Prostate gland (tissue), 2 donors: ENCODE measurements at regions not wholly inside any gene's neighbourhood (a gene's known extent, or its start where the extent isn't known, plus 50 kb on each side); places are given as distances from the start of the nearest gene placed in this dataset.

Source experiments
- DNase-seq: peaks from one replicate; pipeline ENCODE4 v3.0.0-alpha.2; 2019; ENCODE audit warnings: low spot score
- H3K27ac ChIP-seq, 2 donors: fragments of 200-600 bp; sonication (generic); 2 replicates each; pipeline ENCODE4 v1.5.1; 2017 to 2019
- H3K27me3 ChIP-seq: fragments of 200-600 bp; sonication (generic); replicated peaks from 2 replicates; pipeline ENCODE4 v1.5.1; 2019; ENCODE audit not compliant: insufficient read depth
- H3K36me3 ChIP-seq, 2 donors: fragments of 200-600 bp; sonication (generic); 1 replicate in 1 of 2; 2 replicates in 1 of 2; pipeline versions ENCODE4 v1.5.1 to v1.8.1; 2017 to 2019
- H3K4me1 ChIP-seq: fragments of 200-600 bp; sonication (generic); replicated peaks from 2 replicates; pipeline ENCODE4 v1.5.1; 2019
- H3K4me3 ChIP-seq, 2 donors: fragments of 200-600 bp; sonication (generic); 2 replicates each; pipeline ENCODE4 v1.5.1; 2017 to 2019
- H3K9me3 ChIP-seq: fragments of 200-600 bp; sonication (generic); 2 replicates; pipeline ENCODE4 v1.5.1; 2017
- CTCF ChIP-seq, 4 experiments: fragments of 200-600 bp in 2 of 4; fragments of 450-650 bp in 2 of 4; sonication (generic) in 2 of 4; IDR thresholded peaks; 1 replicate in 3 of 4; 2 replicates in 1 of 4; pipeline ENCODE4 v1.5.1; 2016 to 2019; ENCODE audit warnings: antibody characterized with exemption in 4 of 4, mild to moderate bottlenecking in 2 of 4, moderate library complexity in 2 of 4
- POLR2A ChIP-seq: fragments of 450-650 bp; IDR thresholded peaks from one replicate; pipeline ENCODE4 v1.6.1; 2016; ENCODE audit warnings: antibody characterized with exemption, mild to moderate bottlenecking
- POLR2AphosphoS5 ChIP-seq: sonication (generic); formaldehyde crosslinking; IDR thresholded peaks from one replicate; pipeline ENCODE4 v1.6.1; 2017; ENCODE audit warnings: antibody characterized with exemption
- WGBS: methylation state at CpG from one replicate; pipeline ENCODE4 v1.1.5; 2018; 5-methylcytosine and 5-hydroxymethylcytosine counted together
- intact Hi-C: fragments of 100-400 bp; cut with DNase I; formaldehyde crosslinking; loops from one replicate; pipeline ENCODE4 v1.14.2; 2022

- Histone ChIP-seq H3K4me1 (no peaks in the 10 kb centered on the region), H3K36me3 (no peaks in the 10 kb centered on the region), H3K9me3 (no peaks in the 10 kb centered on the region), H3K27me3 (no peaks in the 10 kb centered on the region), H3K27ac (no peak overlapping the region), H3K4me3 (no peak overlapping the region)
- 79% methylated on average over 3 of the region's 3 CpGs for WGBS
- DNase-seq = no peak
- intact Hi-C loops = no loop called here
- no peak for TF ChIP-seq POLR2A
- no peak for TF ChIP-seq CTCF (IDR thresholded peaks at IDR 0.05)
- TF ChIP-seq POLR2AphosphoS5 = no peak
These were observed 98.3 kb downstream of the KLF12 start for GRCh38 chr13:74035896-74036295.

GRCh38 chr13:74032325-74032724, 101.9 kb downstream of the KLF12 start:
- 93% methylated on average over 4 of the region's 4 CpGs for WGBS
- Histone ChIP-seq H3K27me3 (no peaks in the 10 kb centered on the region), H3K4me1 (no peaks in the 10 kb centered on the region), H3K4me3 (no peak overlapping the region), H3K36me3 (no peaks in the 10 kb centered on the region), H3K27ac (no peak overlapping the region), H3K9me3 (no peaks in the 10 kb centered on the region)
- TF ChIP-seq POLR2A = no peak
- intact Hi-C loops = no loop called here
- DNase-seq = no peak

GRCh38 chr13:74027161-74027779, 106.9 kb downstream of the KLF12 start:
- Histone ChIP-seq H3K27me3 (no peaks in the 10 kb centered on the region), H3K27ac (no peak overlapping the region), H3K36me3 (no peaks in the 10 kb centered on the region), H3K4me3 (no peak overlapping the region), H3K4me1 (no peaks in the 10 kb centered on the region), H3K9me3 (no peaks in the 10 kb centered on the region)
- 92% methylated on average over 4 of the region's 4 CpGs for WGBS
- intact Hi-C loops = no loop called here
- no peak for TF ChIP-seq CTCF (IDR thresholded peaks at IDR 0.05)
- TF ChIP-seq POLR2AphosphoS5 = no peak
- no peak for TF ChIP-seq POLR2A
- no peak for DNase-seq

- no peaks in the 10 kb centered on the region for H3K36me3 ChIP-seq
- WGBS = 71% methylated on average over 4 of the region's 4 CpGs
- H3K4me3 ChIP-seq = no peak overlapping the region
- no peaks in the 10 kb centered on the region for H3K27me3 ChIP-seq
- no peak overlapping the region for H3K27ac ChIP-seq
- intact Hi-C loops = no loop called here
- no peak for DNase-seq
- no peaks in the 10 kb centered on the region for H3K9me3 ChIP-seq
- H3K4me1 ChIP-seq = no peaks in the 10 kb centered on the region
- no peak for TF ChIP-seq CTCF (IDR thresholded peaks at IDR 0.05)
These were observed 107.5 kb downstream of the KLF12 start for GRCh38 chr13:74026753-74027152.

- H3K27ac ChIP-seq = no peak overlapping the region
- intact Hi-C loops = no loop called here
- TF ChIP-seq POLR2A (no peak), POLR2AphosphoS5 (no peak), CTCF (IDR thresholded peaks at IDR 0.05) (no peak)
- no peaks in the 10 kb centered on the region for H3K4me1 ChIP-seq
- no peak for DNase-seq
- no peaks in the 10 kb centered on the region for H3K27me3 ChIP-seq
- no peaks in the 10 kb centered on the region for H3K9me3 ChIP-seq
- H3K36me3 ChIP-seq = no peaks in the 10 kb centered on the region
- 66% methylated on average over 3 of the region's 3 CpGs for WGBS
- H3K4me3 ChIP-seq = no peak overlapping the region
These were observed 108.8 kb downstream of the KLF12 start for GRCh38 chr13:74025369-74025768.
